ENCODE measurements at regions not wholly inside any gene's neighbourhood (a gene's known extent, or its start where the extent isn't known, plus 50 kb on each side); places are given as distances from the start of the nearest gene placed in this dataset.
A peak's percentile ranks its signal among the peaks of the same experiment; 100 is the strongest.

GRCh38 chr3:106805625-106806024 is 571.6 kb upstream of the CCDC54 start:
- FAIRE-seq, result no peak
- no peak for DNase-seq (ENCODE audit: low spot score)

- DNase-seq (ENCODE audit: low spot score), result no peak
- FAIRE-seq, result no peak
These were observed 570.3 kb upstream of the CCDC54 start for GRCh38 chr3:106806964-106807363.

- FAIRE-seq (no peak), DNase-seq (ENCODE audit: low spot score) (no peak)
These were observed 568.2 kb upstream of the CCDC54 start for GRCh38 chr3:106809041-106809440.

GRCh38 chr3:106809623-106810299 is 567.5 kb upstream of the CCDC54 start:
- DNase-seq (ENCODE audit: low spot score) (no peak), FAIRE-seq (no peak)

GRCh38 chr3:106810300-106810875 is 566.9 kb upstream of the CCDC54 start:
- FAIRE-seq, result no peak
- DNase-seq (ENCODE audit: low spot score), result no peak

- no peak for FAIRE-seq
- DNase-seq (ENCODE audit: low spot score), result peak; percentile 8
These were observed 565.9 kb upstream of the CCDC54 start for GRCh38 chr3:106811376-106811775.

GRCh38 chr3:106813742-106814141 is 563.5 kb upstream of the CCDC54 start:
- FAIRE-seq, result no peak

GRCh38 chr3:106814231-106814630 is 563.0 kb upstream of the CCDC54 start:
- FAIRE-seq, result no peak

More at GRCh38 chr3:106813742-106814141, 563.5 kb upstream of the CCDC54 start:
- DNase-seq (ENCODE audit: low spot score), result no peak

GRCh38 chr3:106816838-106817237 is 560.4 kb upstream of the CCDC54 start:
- no peak for DNase-seq (ENCODE audit: low spot score)
- FAIRE-seq, result no peak

More at GRCh38 chr3:106814231-106814630, 563.0 kb upstream of the CCDC54 start:
- DNase-seq (ENCODE audit: low spot score), result no peak

- DNase-seq (ENCODE audit: low spot score) (no peak), FAIRE-seq (no peak)
These were observed 559.5 kb upstream of the CCDC54 start for GRCh38 chr3:106817706-106818105.

- FAIRE-seq (no peak), DNase-seq (ENCODE audit: low spot score) (no peak)
These were observed 557.8 kb upstream of the CCDC54 start for GRCh38 chr3:106819440-106819839.

- no peak for FAIRE-seq
- DNase-seq (ENCODE audit: low spot score), result no peak
These were observed 556.4 kb upstream of the CCDC54 start for GRCh38 chr3:106820726-106821362.

GRCh38 chr3:106821801-106822200 is 555.4 kb upstream of the CCDC54 start:
- DNase-seq (ENCODE audit: low spot score) (no peak), FAIRE-seq (no peak)

GRCh38 chr3:106822204-106822603 is 555.0 kb upstream of the CCDC54 start:
- no peak for DNase-seq (ENCODE audit: low spot score)
- FAIRE-seq, result no peak

GRCh38 chr3:106823701-106824100 is 553.5 kb upstream of the CCDC54 start:
- FAIRE-seq (no peak), DNase-seq (ENCODE audit: low spot score) (no peak)

- DNase-seq (ENCODE audit: low spot score), result no peak
These were observed 552.4 kb upstream of the CCDC54 start for GRCh38 chr3:106824856-106825255.

GRCh38 chr3:106825962-106826605 is 551.2 kb upstream of the CCDC54 start:
- DNase-seq (ENCODE audit: low spot score) (peak; percentile 10), FAIRE-seq (no peak)

More at GRCh38 chr3:106824856-106825255, 552.4 kb upstream of the CCDC54 start:
- peak; percentile 35 for FAIRE-seq

- FAIRE-seq, result no peak
- no peak for DNase-seq (ENCODE audit: low spot score)
These were observed 550.4 kb upstream of the CCDC54 start for GRCh38 chr3:106826791-106827311.

GRCh38 chr3:106827515-106828213 is 549.6 kb upstream of the CCDC54 start:
- DNase-seq (ENCODE audit: low spot score) (peak; percentile 8), FAIRE-seq (no peak)

GRCh38 chr3:106829206-106829605 is 548.0 kb upstream of the CCDC54 start:
- FAIRE-seq (no peak), DNase-seq (ENCODE audit: low spot score) (peak; percentile 42)

GRCh38 chr3:106830334-106830733 is 546.9 kb upstream of the CCDC54 start:
- FAIRE-seq (no peak), DNase-seq (ENCODE audit: low spot score) (no peak)

Data from urothelium cell line (cell line).